Stomach (tissue), 8 donors: ENCODE measurements at regions not wholly inside any gene's neighbourhood (a gene's known extent, or its start where the extent isn't known, plus 50 kb on each side); places are given as distances from the start of the nearest gene placed in this dataset.

ENCODE experiments used
- DNase-seq, 2 donors: peaks; one replicate each; pipeline versions ENCODE4 v3.0.0 to v3.0.0-alpha.2; 2013 to 2019
- H3K27ac ChIP-seq, 5 donors: fragments of 200-600 bp in 4 of 5; sonication (generic) in 4 of 5; one replicate each; pipeline ENCODE4 v1.5.1; 2013 to 2019; ENCODE audit warnings: mild to moderate bottlenecking in 1 of 5, moderate library complexity in 1 of 5
- H3K27me3 ChIP-seq, 3 donors: fragments of 200-600 bp; sonication (generic); one replicate each; pipeline ENCODE4 v1.5.1; 2017 to 2019; ENCODE audit warnings: mixed run types in 1 of 3
- H3K36me3 ChIP-seq, 4 donors: fragments of 200-600 bp; sonication (generic); 1 replicate in 3 of 4; 2 replicates in 1 of 4; pipeline ENCODE4 v1.5.1; 2016 to 2019
- H3K4me1 ChIP-seq, 4 donors: fragments of 200-600 bp; sonication (generic); one replicate each; pipeline ENCODE4 v1.5.1; 2016 to 2019
- H3K4me3 ChIP-seq, 4 donors: fragments of 200-600 bp; sonication (generic) in 3 of 4; one replicate each; pipeline ENCODE4 v1.5.1; 2016 to 2019; ENCODE audit warnings: mild to moderate bottlenecking in 1 of 4
- H3K9me3 ChIP-seq, 4 donors: fragments of 200-600 bp; sonication (generic); one replicate each; pipeline ENCODE4 v1.5.1; 2016 to 2019
- EP300 ChIP-seq: sonication (generic); formaldehyde crosslinking; IDR thresholded peaks from one replicate; pipeline ENCODE4 v1.6.1; 2017; ENCODE audit warnings: antibody characterized with exemption
- POLR2A ChIP-seq, 4 donors: fragments of 450-650 bp; IDR thresholded peaks; one replicate each; pipeline ENCODE4 v1.6.1; 2016; ENCODE audit warnings: antibody characterized with exemption in 4 of 4, control low read depth in 2 of 4, mild to moderate bottlenecking in 1 of 4, moderate library complexity in 1 of 4
- POLR2AphosphoS5 ChIP-seq, 3 donors: sonication (generic); formaldehyde crosslinking; IDR thresholded peaks; one replicate each; pipeline ENCODE4 v1.6.1; 2016; ENCODE audit warnings: antibody characterized with exemption in 3 of 3
- WGBS, 5 donors: extraction: QIAGEN DNeasy Blood & Tissue Kit in 3 of 5; methylation state at CpG; one replicate each; pipeline versions ENCODE4 v1.1.5 to v1.1.7; 2013 to 2018; 5-methylcytosine and 5-hydroxymethylcytosine counted together
- intact Hi-C: fragments of 100-400 bp; cut with DNase I; formaldehyde crosslinking; loops from one replicate; pipeline ENCODE4 v1.15.1; 2023; ENCODE audit warnings: low total_unique reads
- TF ChIP-seq, protein P1 (sequence below), 7 experiments: fragments of 450-650 bp in 4 of 7; fragments of 200-600 bp in 3 of 7; sonication (generic) in 3 of 7; IDR thresholded peaks; one replicate each; pipeline ENCODE4 v1.5.1; 2016 to 2019; ENCODE audit warnings: antibody characterized with exemption in 7 of 7, control low read depth in 2 of 7, mild to moderate bottlenecking in 1 of 7
- donor health status: healthy with polysubstance abuse.
- donor health status: Bipolar disorder and iron deficiency.
- donor health status: healthy.

GRCh38 chr14:55877942-55878341 lies 240.3 kb upstream of the PELI2 start:
- H3K4me3 ChIP-seq, result no peak overlapping the region
- intact Hi-C loops, result no loop called here
- H3K36me3 ChIP-seq, result no peaks in the 10 kb centered on the region
- no peaks in the 10 kb centered on the region for H3K9me3 ChIP-seq
- no peak for TF ChIP-seq EP300
- TF ChIP-seq, protein P1, sequence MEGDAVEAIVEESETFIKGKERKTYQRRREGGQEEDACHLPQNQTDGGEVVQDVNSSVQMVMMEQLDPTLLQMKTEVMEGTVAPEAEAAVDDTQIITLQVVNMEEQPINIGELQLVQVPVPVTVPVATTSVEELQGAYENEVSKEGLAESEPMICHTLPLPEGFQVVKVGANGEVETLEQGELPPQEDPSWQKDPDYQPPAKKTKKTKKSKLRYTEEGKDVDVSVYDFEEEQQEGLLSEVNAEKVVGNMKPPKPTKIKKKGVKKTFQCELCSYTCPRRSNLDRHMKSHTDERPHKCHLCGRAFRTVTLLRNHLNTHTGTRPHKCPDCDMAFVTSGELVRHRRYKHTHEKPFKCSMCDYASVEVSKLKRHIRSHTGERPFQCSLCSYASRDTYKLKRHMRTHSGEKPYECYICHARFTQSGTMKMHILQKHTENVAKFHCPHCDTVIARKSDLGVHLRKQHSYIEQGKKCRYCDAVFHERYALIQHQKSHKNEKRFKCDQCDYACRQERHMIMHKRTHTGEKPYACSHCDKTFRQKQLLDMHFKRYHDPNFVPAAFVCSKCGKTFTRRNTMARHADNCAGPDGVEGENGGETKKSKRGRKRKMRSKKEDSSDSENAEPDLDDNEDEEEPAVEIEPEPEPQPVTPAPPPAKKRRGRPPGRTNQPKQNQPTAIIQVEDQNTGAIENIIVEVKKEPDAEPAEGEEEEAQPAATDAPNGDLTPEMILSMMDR (IDR thresholded peaks at IDR 0.05), result no peak
- TF ChIP-seq POLR2A (IDR thresholded peaks at IDR 0.05), result no peak
- TF ChIP-seq POLR2AphosphoS5 (IDR thresholded peaks at IDR 0.05), result no peak
- H3K27ac ChIP-seq, result no peak overlapping the region
- peaks cover 0 to 8% (median 0%) of the 10 kb centered on the region in 4 donors for H3K4me1 ChIP-seq
- DNase-seq, result no peak
- 55 to 67% (median 60%) methylated on average over 7 of the region's 7 CpGs for WGBS, 5 donors
- H3K27me3 ChIP-seq, result no peaks in the 10 kb centered on the region

- H3K36me3 ChIP-seq, result no peaks in the 10 kb centered on the region
- DNase-seq, result no peak
- H3K4me1 ChIP-seq, result peaks cover 0 to 8% (median 0%) of the 10 kb centered on the region in 4 donors
- H3K27me3 ChIP-seq, result no peaks in the 10 kb centered on the region
- WGBS, 5 donors, result 70 to 86% (median 75%) methylated on average over 6 of the region's 6 CpGs
- H3K27ac ChIP-seq, result no peak overlapping the region
- intact Hi-C loops, result no loop called here
- TF ChIP-seq POLR2A (IDR thresholded peaks at IDR 0.05), result no peak
- no peak for TF ChIP-seq EP300
- no peak overlapping the region for H3K4me3 ChIP-seq
- H3K9me3 ChIP-seq, result no peaks in the 10 kb centered on the region
Measured at GRCh38 chr14:55881577-55882241, 236.5 kb upstream of the PELI2 start.

GRCh38 chr14:55884819-55885218 lies 233.4 kb upstream of the PELI2 start:
- no peaks in the 10 kb centered on the region for H3K27me3 ChIP-seq
- no peaks in the 10 kb centered on the region for H3K36me3 ChIP-seq
- no peak overlapping the region for H3K27ac ChIP-seq
- WGBS, 5 donors, result 55 to 79% (median 70%) methylated on average over 4 of the region's 4 CpGs
- peaks cover 0 to 12% (median 4%) of the 10 kb centered on the region in 4 donors for H3K4me1 ChIP-seq
- intact Hi-C loops, result no loop called here
- no peak for TF ChIP-seq POLR2A (IDR thresholded peaks at IDR 0.05)
- TF ChIP-seq EP300, result no peak
- no peak for TF ChIP-seq POLR2AphosphoS5 (IDR thresholded peaks at IDR 0.05)
- DNase-seq, result no peak
- H3K4me3 ChIP-seq, result no peak overlapping the region
- H3K9me3 ChIP-seq, result no peaks in the 10 kb centered on the region

GRCh38 chr14:55889124-55889523 lies 229.1 kb upstream of the PELI2 start:
- 29 to 49% (median 34%) methylated on average over 6 of the region's 6 CpGs for WGBS, 5 donors
- no peaks in the 10 kb centered on the region for H3K9me3 ChIP-seq
- peaks cover 0 to 12% (median 6%) of the 10 kb centered on the region in 4 donors for H3K4me1 ChIP-seq
- DNase-seq, result peak; percentile 62 to 69
- peak overlapping the region in 1 of 5 donors; percentile 46 for H3K27ac ChIP-seq
- no peaks in the 10 kb centered on the region for H3K27me3 ChIP-seq
- intact Hi-C loops, result no loop called here
- H3K4me3 ChIP-seq, result no peak overlapping the region
- H3K36me3 ChIP-seq, result no peaks in the 10 kb centered on the region
- TF ChIP-seq POLR2AphosphoS5 (IDR thresholded peaks at IDR 0.05), result peak in 1 of 3 donors; percentile 65
- TF ChIP-seq, protein P1 (IDR thresholded peaks at IDR 0.05), result no peak
- TF ChIP-seq POLR2A (IDR thresholded peaks at IDR 0.05), result no peak
- TF ChIP-seq EP300, result no peak

- 71 to 83% (median 77%) methylated on average over 6 of the region's 6 CpGs for WGBS, 5 donors
- intact Hi-C loops, result no loop called here
- no peak for DNase-seq
- H3K27ac ChIP-seq, result no peak overlapping the region
- no peak overlapping the region for H3K4me3 ChIP-seq
- no peaks in the 10 kb centered on the region for H3K36me3 ChIP-seq
- H3K4me1 ChIP-seq, result peaks cover 0 to 14% (median 6%) of the 10 kb centered on the region in 4 donors
- TF ChIP-seq POLR2AphosphoS5 (IDR thresholded peaks at IDR 0.05) (no peak), POLR2A (IDR thresholded peaks at IDR 0.05) (no peak), EP300 (no peak)
- TF ChIP-seq, protein P1 (IDR thresholded peaks at IDR 0.05), result no peak
- H3K9me3 ChIP-seq, result no peaks in the 10 kb centered on the region
- no peaks in the 10 kb centered on the region for H3K27me3 ChIP-seq
Measured at GRCh38 chr14:55891692-55892091, 226.5 kb upstream of the PELI2 start.
